ENCODE measurements at regions not wholly inside any gene's neighbourhood (a gene's known extent, or its start where the extent isn't known, plus 50 kb on each side); places are given as distances from the start of the nearest gene placed in this dataset.

GRCh38 chr6:134738211-134738885 lies 211.6 kb downstream of the ALDH8A1 start (continued):
- no peak for TF ChIP-seq TAF1 (IDR thresholded peaks at IDR 0.05; ENCODE audit: low read depth, low read length)

GRCh38 chr6:134735461-134735860 lies 214.4 kb downstream of the ALDH8A1 start:
- Histone ChIP-seq H3K27ac (ENCODE audit: low read depth, low read length) (no peak overlapping the region), H3K4me3 (ENCODE audit: extremely low read depth in 1 of 4, insufficient read depth in 2 of 4, low read depth in 3 of 4, low read length in 4 of 4) (no peak overlapping the region), H4K20me1 (replicated peaks in 1 of 2; ENCODE audit: control insufficient read depth in 1 of 2, insufficient read depth in 2 of 2, low read length in 2 of 2) (no peaks in the 10 kb centered on the region), H2BK120ac (replicated peaks; ENCODE audit: low read depth, low read length) (no peak overlapping the region), H3K4ac (replicated peaks; ENCODE audit: insufficient read length, low read depth, low read length) (no peak overlapping the region), H3K79me1 (ENCODE audit: low read depth, low read length) (no peaks in the 10 kb centered on the region), H3K9me3 (ENCODE audit: insufficient read depth in 2 of 2, low read depth in 1 of 2, low read length in 1 of 2) (no peaks in the 10 kb centered on the region), H3K14ac (ENCODE audit: insufficient read length) (no peak overlapping the region), H3K9ac (replicated peaks in 1 of 4; ENCODE audit: extremely low read depth in 1 of 4, low read depth in 3 of 4, low read length in 3 of 4) (no peak overlapping the region), H3K27me3 (replicated peaks in 1 of 4; ENCODE audit: control insufficient read depth in 3 of 4, extremely low read depth in 1 of 4, insufficient read depth in 3 of 4, low read length in 3 of 4) (no peaks in the 10 kb centered on the region), H2AFZ (ENCODE audit: low read length) (no peak overlapping the region), H3K56ac (replicated peaks; ENCODE audit: insufficient read length, low read depth, low read length) (no peak overlapping the region), H3K23me2 (ENCODE audit: low read depth, low read length) (no peaks in the 10 kb centered on the region), H4K5ac (ENCODE audit: insufficient read length, low read depth, low read length) (no peak overlapping the region), H2AK5ac (ENCODE audit: low read depth, low read length) (no peak overlapping the region), H2BK15ac (ENCODE audit: low read length) (no peak overlapping the region), H4K8ac (ENCODE audit: extremely low read depth, insufficient read depth, low read length) (no peak overlapping the region), H3K4me1 (replicated peaks in 1 of 4; ENCODE audit: control insufficient read depth in 3 of 4, insufficient read depth in 4 of 4, low read length in 3 of 4) (no peaks in the 10 kb centered on the region), H3K79me2 (ENCODE audit: control insufficient read depth in 1 of 2, insufficient read depth in 2 of 2, low read length in 2 of 2) (no peaks in the 10 kb centered on the region), H4K91ac (replicated peaks; ENCODE audit: insufficient read length, low read length) (no peak overlapping the region), H3K36me3 (ENCODE audit: control insufficient read depth in 2 of 4, insufficient read depth in 4 of 4, low read length in 3 of 4) (no peaks in the 10 kb centered on the region), H3K18ac (ENCODE audit: extremely low read depth, low read length) (no peak overlapping the region), H3K4me2 (ENCODE audit: insufficient read depth in 1 of 2, low read depth in 2 of 2, low read length in 2 of 2) (no peak overlapping the region), H3K23ac (ENCODE audit: insufficient read length) (no peak overlapping the region), H2BK5ac (ENCODE audit: low read depth, low read length) (no peak overlapping the region), H2BK20ac (ENCODE audit: low read length) (no peak overlapping the region), H2BK12ac (ENCODE audit: low read depth, low read length) (no peak overlapping the region)
- POLR2A ChIA-PET (ENCODE audit: partially characterized antibody), result no interaction called here
- FAIRE-seq (no peak), DNase-seq (ENCODE audit: low read depth in 1 of 2, low spot score in 2 of 2) (no peak)
- CTCF ChIA-PET (ENCODE audit: partially characterized antibody), result no interaction called here
- no peak for TF ChIP-seq RAD21 (IDR thresholded peaks at IDR 0.05 in 1 of 2, conservative IDR thresholded peaks at IDR 0.05 in 1 of 2; ENCODE audit: low read depth in 2 of 2, low read length in 2 of 2)
- no peak for TF ChIP-seq ZNF274 (IDR thresholded peaks at IDR 0.05; ENCODE audit: borderline replicate concordance, extremely low read depth, low read length)
